Right lobe of liver (tissue), 6 donors: ENCODE measurements at regions not wholly inside any gene's neighbourhood (a gene's known extent, or its start where the extent isn't known, plus 50 kb on each side); places are given as distances from the start of the nearest gene placed in this dataset.

Experiments used
- ATAC-seq, 4 donors: fragments of 200-7000 bp; cut with Tn5 transposase; one replicate each; pipeline ENCODE4 v1.9.1; 2020; ENCODE audit warnings: mild to moderate bottlenecking in 4 of 4, moderate library complexity in 4 of 4
- DNase-seq, 3 donors: peaks; one replicate each; pipeline ENCODE4 v3.0.0-alpha.2; 2020
- H3K27ac ChIP-seq, 3 donors: fragments of 200-600 bp; one replicate each; pipeline ENCODE4 v1.8.0; 2022
- H3K27me3 ChIP-seq, 2 donors: fragments of 200-600 bp; one replicate each; pipeline ENCODE4 v1.8.0; 2022
- H3K36me3 ChIP-seq, 4 donors: fragments of 200-600 bp; sonication (generic) in 1 of 4; one replicate each; pipeline versions ENCODE4 v1.5.1 to v1.8.0; 2017 to 2022; ENCODE audit warnings: control low read depth in 1 of 4
- H3K4me1 ChIP-seq, 4 donors: fragments of 200-600 bp; sonication (generic) in 1 of 4; one replicate each; pipeline versions ENCODE4 v1.5.1 to v1.8.0; 2017 to 2022; ENCODE audit warnings: control low read depth in 1 of 4
- H3K4me3 ChIP-seq, 3 donors: fragments of 200-600 bp; one replicate each; pipeline ENCODE4 v1.8.0; 2022
- H3K9me3 ChIP-seq, 4 donors: fragments of 200-600 bp; sonication (generic) in 1 of 4; one replicate each; pipeline versions ENCODE4 v1.5.1 to v1.8.0; 2017 to 2022; ENCODE audit warnings: control low read depth in 1 of 4
- CTCF ChIP-seq, 4 donors: fragments of 200-600 bp in 3 of 4; fragments of 450-650 bp in 1 of 4; IDR thresholded peaks; one replicate each; pipeline versions ENCODE4 v1.5.1 to v1.8.0; 2016 to 2022; ENCODE audit warnings: antibody characterized with exemption in 4 of 4, mild to moderate bottlenecking in 2 of 4
- POLR2A ChIP-seq: fragments of 450-650 bp; IDR thresholded peaks from one replicate; pipeline ENCODE4 v1.6.1; 2017; ENCODE audit warnings: antibody characterized with exemption, mild to moderate bottlenecking
- whole genome bisulfite sequencing: methylation state at CpG from one replicate; pipeline ENCODE4 v1.1.6; 2018; ENCODE audit warnings: low coverage, low lambda C conversion rate; ENCODE audit not compliant: insufficient coverage; ENCODE audit errors: missing lambda C conversion rate; 5-methylcytosine and 5-hydroxymethylcytosine counted together
- intact Hi-C, 2 donors: fragments of 100-400 bp; cut with DNase I; formaldehyde crosslinking; loops; one replicate each; pipeline versions ENCODE4 v1.11.2 to v1.14.1; 2022
- donor health status: DM: no; HTN: yes; CAD: no.
- donor health status: DM: no; HTN: no; CAD: no.
- donor health status: DM: no; HTN: no; CAD: no.
- donor health status: DM: no; HTN: yes; CAD: no.
- donor health status: DM: no; HTN: yes; CAD: no.

- H3K27me3 ChIP-seq = no peaks in the 10 kb centered on the region
- 51% methylated on average over 3 of the region's 3 CpGs for WGBS
- no peak for ATAC-seq
- no peak for DNase-seq
- H3K9me3 ChIP-seq = no peaks in the 10 kb centered on the region
- intact Hi-C loops = no loop called here
- TF ChIP-seq POLR2A = no peak
- no peak for TF ChIP-seq CTCF (IDR thresholded peaks at IDR 0.05)
- H3K27ac ChIP-seq = no peak overlapping the region
- H3K4me3 ChIP-seq = no peak overlapping the region
- H3K36me3 ChIP-seq = no peaks in the 10 kb centered on the region
- no peaks in the 10 kb centered on the region for H3K4me1 ChIP-seq
Measured at GRCh38 chr2:194739217-194739616, 917.8 kb upstream of the SLC39A10 start.

- Histone ChIP-seq H3K4me1 (no peaks in the 10 kb centered on the region), H3K27me3 (no peaks in the 10 kb centered on the region), H3K4me3 (no peak overlapping the region), H3K36me3 (no peaks in the 10 kb centered on the region), H3K9me3 (no peaks in the 10 kb centered on the region), H3K27ac (no peak overlapping the region)
- WGBS = 40% methylated on average over 2 of the region's 2 CpGs
- intact Hi-C loops = no loop called here
- TF ChIP-seq CTCF (IDR thresholded peaks at IDR 0.05) = no peak
- DNase-seq (no peak), ATAC-seq (no peak)
Measured at GRCh38 chr2:194735837-194736542, 921.0 kb upstream of the SLC39A10 start.

- intact Hi-C loops = no loop called here
- no peaks in the 10 kb centered on the region for H3K4me1 ChIP-seq
- TF ChIP-seq POLR2A = no peak
- TF ChIP-seq CTCF (IDR thresholded peaks at IDR 0.05) = no peak
- DNase-seq (no peak), ATAC-seq (no peak)
- H3K27me3 ChIP-seq = no peaks in the 10 kb centered on the region
- no peak overlapping the region for H3K27ac ChIP-seq
- 35% methylated on average over 1 of the region's 1 CpG for WGBS
- H3K4me3 ChIP-seq = no peak overlapping the region
- no peaks in the 10 kb centered on the region for H3K9me3 ChIP-seq
- no peaks in the 10 kb centered on the region for H3K36me3 ChIP-seq
Measured at GRCh38 chr2:194730266-194730665, 926.8 kb upstream of the SLC39A10 start.

- WGBS = 53% methylated on average over 1 of the region's 1 CpG
- Histone ChIP-seq H3K27ac (no peak overlapping the region), H3K9me3 (no peaks in the 10 kb centered on the region), H3K4me1 (no peaks in the 10 kb centered on the region), H3K4me3 (no peak overlapping the region), H3K36me3 (no peaks in the 10 kb centered on the region), H3K27me3 (no peaks in the 10 kb centered on the region)
- intact Hi-C loops = no loop called here
- DNase-seq = no peak
- ATAC-seq = no peak
- no peak for TF ChIP-seq CTCF (IDR thresholded peaks at IDR 0.05)
- no peak for TF ChIP-seq POLR2A
Measured at GRCh38 chr2:194725169-194725568, 931.9 kb upstream of the SLC39A10 start.

- no peak for ATAC-seq
Measured at GRCh38 chr2:194723446-194723845, 933.6 kb upstream of the SLC39A10 start.

More at GRCh38 chr2:194723446-194723845, 933.6 kb upstream of the SLC39A10 start:
- Histone ChIP-seq H3K27me3 (no peaks in the 10 kb centered on the region), H3K27ac (no peak overlapping the region), H3K4me1 (no peaks in the 10 kb centered on the region), H3K4me3 (no peak overlapping the region), H3K9me3 (no peaks in the 10 kb centered on the region), H3K36me3 (no peaks in the 10 kb centered on the region)
- DNase-seq = no peak
- WGBS = 36% methylated on average over 2 of the region's 2 CpGs
- intact Hi-C loops = no loop called here
- no peak for TF ChIP-seq POLR2A
- no peak for TF ChIP-seq CTCF (IDR thresholded peaks at IDR 0.05)
